ENCODE measurements at regions not wholly inside any gene's neighbourhood (a gene's known extent, or its start where the extent isn't known, plus 50 kb on each side); places are given as distances from the start of the nearest gene placed in this dataset.

GRCh38 chr3:153287017-153287416, 125.0 kb downstream of the RAP2B start:
- TF ChIP-seq, protein P1, sequence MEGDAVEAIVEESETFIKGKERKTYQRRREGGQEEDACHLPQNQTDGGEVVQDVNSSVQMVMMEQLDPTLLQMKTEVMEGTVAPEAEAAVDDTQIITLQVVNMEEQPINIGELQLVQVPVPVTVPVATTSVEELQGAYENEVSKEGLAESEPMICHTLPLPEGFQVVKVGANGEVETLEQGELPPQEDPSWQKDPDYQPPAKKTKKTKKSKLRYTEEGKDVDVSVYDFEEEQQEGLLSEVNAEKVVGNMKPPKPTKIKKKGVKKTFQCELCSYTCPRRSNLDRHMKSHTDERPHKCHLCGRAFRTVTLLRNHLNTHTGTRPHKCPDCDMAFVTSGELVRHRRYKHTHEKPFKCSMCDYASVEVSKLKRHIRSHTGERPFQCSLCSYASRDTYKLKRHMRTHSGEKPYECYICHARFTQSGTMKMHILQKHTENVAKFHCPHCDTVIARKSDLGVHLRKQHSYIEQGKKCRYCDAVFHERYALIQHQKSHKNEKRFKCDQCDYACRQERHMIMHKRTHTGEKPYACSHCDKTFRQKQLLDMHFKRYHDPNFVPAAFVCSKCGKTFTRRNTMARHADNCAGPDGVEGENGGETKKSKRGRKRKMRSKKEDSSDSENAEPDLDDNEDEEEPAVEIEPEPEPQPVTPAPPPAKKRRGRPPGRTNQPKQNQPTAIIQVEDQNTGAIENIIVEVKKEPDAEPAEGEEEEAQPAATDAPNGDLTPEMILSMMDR (IDR thresholded peaks at IDR 0.05; ENCODE audit: low read depth, low read length) = no peak
- TF ChIP-seq EZH2phosphoT487 (IDR thresholded peaks at IDR 0.05; ENCODE audit: low read depth) = no peak
